Forelimb muscle (tissue), 1 donor: ENCODE measurements at regions not wholly inside any gene's neighbourhood (a gene's known extent, or its start where the extent isn't known, plus 50 kb on each side); places are given as distances from the start of the nearest gene placed in this dataset.
"Not testable (repeated sequence)": the region's sequence is repeated elsewhere in the genome, so short reads cannot be mapped to it uniquely, and the experiment has no call there.

ENCODE experiments used
- DNase-seq: peaks from one replicate; pipeline ENCODE4 v3.0.0-alpha.2; 2013; ENCODE audit warnings: low read depth

- no peak for DNase-seq
Observed at GRCh38 chr13:85603735-85604134, 195.5 kb downstream of the SLITRK6 start.

GRCh38 chr13:85601526-85601925 lies 197.7 kb downstream of the SLITRK6 start:
- no peak for DNase-seq

GRCh38 chr13:85597790-85598500 lies 201.3 kb downstream of the SLITRK6 start:
- DNase-seq: no peak

GRCh38 chr13:85592211-85592610 lies 207.0 kb downstream of the SLITRK6 start:
- no peak for DNase-seq

- DNase-seq: no peak
Observed at GRCh38 chr13:85590231-85590931, 208.8 kb downstream of the SLITRK6 start.

GRCh38 chr13:85589021-85589420 lies 210.2 kb downstream of the SLITRK6 start:
- DNase-seq: no peak

GRCh38 chr13:85588359-85588758 lies 210.9 kb downstream of the SLITRK6 start:
- DNase-seq: no peak

- no peak for DNase-seq
Observed at GRCh38 chr13:85586856-85587255, 212.4 kb downstream of the SLITRK6 start.

GRCh38 chr13:85586422-85586831 lies 212.8 kb downstream of the SLITRK6 start:
- no peak for DNase-seq

GRCh38 chr13:85582890-85583289 lies 216.3 kb downstream of the SLITRK6 start:
- no peak for DNase-seq

GRCh38 chr13:85575110-85575509 lies 224.1 kb downstream of the SLITRK6 start:
- DNase-seq: no peak

- no peak for DNase-seq
Observed at GRCh38 chr13:85567909-85568308, 231.3 kb downstream of the SLITRK6 start.

GRCh38 chr13:85565652-85566051 lies 233.6 kb downstream of the SLITRK6 start:
- no peak for DNase-seq

GRCh38 chr13:85564598-85564997 lies 234.6 kb downstream of the SLITRK6 start:
- no peak for DNase-seq

- DNase-seq: no peak
Observed at GRCh38 chr13:85562282-85562681, 236.9 kb downstream of the SLITRK6 start.

GRCh38 chr13:85557691-85558467 lies 241.3 kb downstream of the SLITRK6 start:
- no peak for DNase-seq

- DNase-seq: no peak
Observed at GRCh38 chr13:85551012-85551411, 248.2 kb downstream of the SLITRK6 start.

GRCh38 chr13:85549819-85550218 lies 249.4 kb downstream of the SLITRK6 start:
- no peak for DNase-seq

GRCh38 chr13:85548845-85549244 lies 250.4 kb downstream of the SLITRK6 start:
- DNase-seq: not testable (repeated sequence)

GRCh38 chr13:85545771-85546170 lies 253.4 kb downstream of the SLITRK6 start:
- no peak for DNase-seq

GRCh38 chr13:85544756-85545155 lies 254.5 kb downstream of the SLITRK6 start:
- no peak for DNase-seq

GRCh38 chr13:85543144-85543543 lies 256.1 kb downstream of the SLITRK6 start:
- no peak for DNase-seq

- no peak for DNase-seq
Observed at GRCh38 chr13:85541476-85541875, 257.7 kb downstream of the SLITRK6 start.
